ENCODE measurements at regions not wholly inside any gene's neighbourhood (a gene's known extent, or its start where the extent isn't known, plus 50 kb on each side); places are given as distances from the start of the nearest gene placed in this dataset.
"Not testable (repeated sequence)": the region's sequence is repeated elsewhere in the genome, so short reads cannot be mapped to it uniquely, and the experiment has no call there.

- not testable (repeated sequence) for DNase-seq
Measured at GRCh38 chr9:94191706-94192105, 67.4 kb upstream of the ZNF169 start.

- no peak for DNase-seq
Measured at GRCh38 chr9:94198414-94198813, 60.7 kb upstream of the ZNF169 start.

GRCh38 chr9:94199776-94200175, 59.3 kb upstream of the ZNF169 start:
- DNase-seq, result no peak

DNA sequence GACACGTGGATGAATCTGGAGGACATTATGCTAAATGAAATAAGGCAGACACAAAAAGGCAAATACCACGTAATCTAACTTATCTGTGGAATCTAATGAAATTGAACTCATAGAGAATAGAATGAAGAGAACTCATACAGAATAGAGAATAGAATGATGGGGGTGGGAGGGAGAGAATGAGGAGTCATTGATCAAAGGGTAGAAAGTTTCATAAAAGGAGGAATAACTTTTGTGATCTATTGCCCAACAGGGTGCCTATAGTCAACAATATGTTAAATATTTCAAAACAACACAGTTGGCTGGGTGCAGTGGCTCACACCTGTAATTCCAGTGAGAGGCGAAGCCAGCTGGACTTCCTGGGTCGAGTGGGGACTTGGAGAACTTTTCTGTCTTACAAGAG, 54.9 kb upstream of the ZNF169 start:
- DNase-seq, result no peak

- DNase-seq, result no peak
Measured at GRCh38 chr9:94207781-94208180, 51.3 kb upstream of the ZNF169 start.

All from activated T-cell treated with anti-CD3 and anti-CD28 coated beads, Interleukin-2, amount 50 U/mL, for 48 hours (primary cell).